BLaER1 (cell line): ENCODE measurements at regions not wholly inside any gene's neighbourhood (a gene's known extent, or its start where the extent isn't known, plus 50 kb on each side); places are given as distances from the start of the nearest gene placed in this dataset.

Experiments
- H3K27ac ChIP-seq: shearing (Covaris generic); formaldehyde crosslinking; 2 replicates; pipeline ENCODE4 v1.8.1; 2022
- H3K27me3 ChIP-seq: shearing (Covaris generic); formaldehyde crosslinking; 2 replicates; pipeline ENCODE4 v1.8.1; 2022
- H3K36me3 ChIP-seq: shearing (Covaris generic); formaldehyde crosslinking; 2 replicates; pipeline ENCODE4 v1.8.1; 2022
- H3K4me1 ChIP-seq: shearing (Covaris generic); formaldehyde crosslinking; 2 replicates; pipeline ENCODE4 v1.8.1; 2022
- H3K4me2 ChIP-seq: shearing (Covaris generic); formaldehyde crosslinking; 2 replicates; pipeline ENCODE4 v1.8.1; 2022
- H3K4me3 ChIP-seq: shearing (Covaris generic); formaldehyde crosslinking; 2 replicates; pipeline ENCODE4 v1.8.1; 2022
- H3K9ac ChIP-seq: shearing (Covaris generic); formaldehyde crosslinking; 2 replicates; pipeline ENCODE4 v1.8.1; 2022
- H3K9me3 ChIP-seq: shearing (Covaris generic); formaldehyde crosslinking; 2 replicates; pipeline ENCODE4 v1.8.1; 2022
- H4K20me1 ChIP-seq: shearing (Covaris generic); formaldehyde crosslinking; 2 replicates; pipeline ENCODE4 v1.8.1; 2022
- Cebpa-rat ChIP-seq: shearing (Covaris generic); IDR thresholded peaks from 2 replicates; pipeline ENCODE4 v1.8.1; 2022

DNA sequence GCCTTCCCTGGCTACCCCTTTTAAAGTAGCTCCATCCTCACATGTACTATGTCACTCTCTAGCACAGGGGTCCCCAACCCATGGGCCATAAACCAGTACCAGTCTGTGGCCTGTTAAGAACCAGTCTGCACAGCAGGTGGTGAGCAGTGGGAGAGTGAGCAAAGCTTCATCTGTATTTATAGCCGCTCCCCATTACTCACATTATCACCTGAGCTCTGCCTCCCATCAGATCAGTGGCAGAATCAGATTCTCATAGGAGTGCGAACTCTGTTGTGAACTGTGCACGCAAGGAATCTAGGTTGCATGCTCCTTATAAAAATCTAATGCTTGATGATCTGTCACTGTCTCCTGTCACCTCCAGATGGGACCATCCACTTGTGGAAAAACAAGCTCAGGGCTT is 116.6 kb upstream of the FOXD3 start:
- no peaks in the 10 kb centered on the region for H3K4me1 ChIP-seq
- H3K27me3 ChIP-seq, result no peaks in the 10 kb centered on the region
- TF ChIP-seq Cebpa-rat, result no peak
- no peak overlapping the region for H3K27ac ChIP-seq
- no peak overlapping the region for H3K4me2 ChIP-seq
- no peak overlapping the region for H3K9ac ChIP-seq
- no peaks in the 10 kb centered on the region for H3K36me3 ChIP-seq
- H3K9me3 ChIP-seq, result no peaks in the 10 kb centered on the region
- no peaks in the 10 kb centered on the region for H4K20me1 ChIP-seq
- no peak overlapping the region for H3K4me3 ChIP-seq

DNA sequence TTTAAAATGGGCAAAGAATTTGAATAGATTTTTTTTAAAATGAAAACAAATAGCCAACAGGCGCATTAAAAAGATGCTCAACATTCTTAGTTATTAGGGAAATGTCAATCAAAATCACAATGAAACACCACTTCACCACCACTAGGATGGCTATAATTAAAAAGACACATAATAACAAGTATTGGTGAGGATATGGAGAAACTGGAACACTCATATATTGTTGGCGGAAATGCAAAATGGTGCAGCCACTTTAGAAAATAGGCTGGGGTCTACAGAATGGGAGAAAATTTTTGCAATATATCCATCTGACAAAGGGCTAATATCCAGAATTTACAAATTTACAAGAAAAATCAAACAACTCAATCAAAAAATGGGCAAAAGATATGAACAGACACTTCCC is 107.8 kb upstream of the FOXD3 start:
- Histone ChIP-seq H3K9ac (no peak overlapping the region), H3K36me3 (no peaks in the 10 kb centered on the region), H4K20me1 (no peaks in the 10 kb centered on the region), H3K4me2 (no peak overlapping the region), H3K27me3 (no peaks in the 10 kb centered on the region), H3K27ac (no peak overlapping the region), H3K4me1 (no peaks in the 10 kb centered on the region), H3K4me3 (no peak overlapping the region), H3K9me3 (peaks cover 9% of the 10 kb centered on the region)
- no peak for TF ChIP-seq Cebpa-rat

- H3K36me3 ChIP-seq, result no peaks in the 10 kb centered on the region
- H3K9me3 ChIP-seq, result no peaks in the 10 kb centered on the region
These were observed 98.9 kb upstream of the FOXD3 start for GRCh38 chr1:63223426-63223825.

GRCh38 chr1:63230722-63231121 is 91.6 kb upstream of the FOXD3 start:
- Histone ChIP-seq H3K27me3 (no peaks in the 10 kb centered on the region), H3K27ac (no peak overlapping the region), H3K4me3 (no peak overlapping the region), H3K4me2 (no peak overlapping the region), H4K20me1 (no peaks in the 10 kb centered on the region), H3K9ac (no peak overlapping the region), H3K36me3 (no peaks in the 10 kb centered on the region), H3K4me1 (no peaks in the 10 kb centered on the region), H3K9me3 (peaks cover 6% of the 10 kb centered on the region)
- TF ChIP-seq Cebpa-rat, result no peak

More at GRCh38 chr1:63223426-63223825, 98.9 kb upstream of the FOXD3 start:
- Histone ChIP-seq H3K27me3 (no peaks in the 10 kb centered on the region), H3K9ac (no peak overlapping the region), H3K4me2 (no peak overlapping the region), H4K20me1 (no peaks in the 10 kb centered on the region), H3K27ac (no peak overlapping the region), H3K4me3 (no peak overlapping the region), H3K4me1 (no peaks in the 10 kb centered on the region)
- no peak for TF ChIP-seq Cebpa-rat

DNA sequence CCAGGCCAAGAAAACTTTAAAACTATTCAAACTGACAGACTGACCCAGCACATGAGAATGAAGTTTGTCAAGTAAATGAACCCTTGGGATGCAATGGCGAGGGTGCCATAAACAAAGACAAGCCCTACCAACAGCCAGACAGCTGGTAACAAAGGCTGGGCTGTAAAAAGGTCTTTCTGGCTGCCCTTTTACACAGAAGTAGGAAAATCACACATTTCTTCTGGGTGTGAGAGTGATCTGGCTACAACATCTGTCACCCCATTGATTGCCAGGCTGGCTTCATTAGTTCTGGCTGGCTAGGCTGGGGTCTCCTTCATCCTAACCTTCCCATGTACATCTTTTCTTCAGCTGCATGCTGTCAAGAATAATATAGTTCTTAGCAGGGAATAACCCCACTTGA is 83.6 kb upstream of the FOXD3 start:
- no peak overlapping the region for H3K4me3 ChIP-seq
- no peaks in the 10 kb centered on the region for H3K4me1 ChIP-seq
- H3K9me3 ChIP-seq, result peaks cover 6% of the 10 kb centered on the region
- no peak overlapping the region for H3K4me2 ChIP-seq
- H4K20me1 ChIP-seq, result no peaks in the 10 kb centered on the region
- TF ChIP-seq Cebpa-rat, result no peak
- no peak overlapping the region for H3K27ac ChIP-seq
- no peaks in the 10 kb centered on the region for H3K36me3 ChIP-seq
- no peaks in the 10 kb centered on the region for H3K27me3 ChIP-seq
- H3K9ac ChIP-seq, result no peak overlapping the region

GRCh38 chr1:63245186-63245585 is 77.2 kb upstream of the FOXD3 start:
- no peaks in the 10 kb centered on the region for H3K36me3 ChIP-seq
- H3K9ac ChIP-seq, result no peak overlapping the region
- no peaks in the 10 kb centered on the region for H3K27me3 ChIP-seq
- no peak overlapping the region for H3K4me3 ChIP-seq
- H3K27ac ChIP-seq, result no peak overlapping the region
- TF ChIP-seq Cebpa-rat, result no peak
- no peaks in the 10 kb centered on the region for H4K20me1 ChIP-seq
- no peaks in the 10 kb centered on the region for H3K9me3 ChIP-seq
- H3K4me1 ChIP-seq, result no peaks in the 10 kb centered on the region
- no peak overlapping the region for H3K4me2 ChIP-seq

GRCh38 chr1:63248216-63248615 is 74.2 kb upstream of the FOXD3 start:
- TF ChIP-seq Cebpa-rat, result no peak
- no peak overlapping the region for H3K9ac ChIP-seq
- H4K20me1 ChIP-seq, result no peaks in the 10 kb centered on the region
- H3K27me3 ChIP-seq, result no peaks in the 10 kb centered on the region
- no peaks in the 10 kb centered on the region for H3K4me1 ChIP-seq
- H3K4me2 ChIP-seq, result no peak overlapping the region
- no peaks in the 10 kb centered on the region for H3K9me3 ChIP-seq
- H3K27ac ChIP-seq, result no peak overlapping the region
- no peaks in the 10 kb centered on the region for H3K36me3 ChIP-seq
- H3K4me3 ChIP-seq, result no peak overlapping the region

- H3K4me1 ChIP-seq, result no peaks in the 10 kb centered on the region
- H3K4me2 ChIP-seq, result no peak overlapping the region
- no peaks in the 10 kb centered on the region for H4K20me1 ChIP-seq
- H3K4me3 ChIP-seq, result no peak overlapping the region
- H3K9me3 ChIP-seq, result no peaks in the 10 kb centered on the region
- no peak overlapping the region for H3K27ac ChIP-seq
- no peak for TF ChIP-seq Cebpa-rat
- no peaks in the 10 kb centered on the region for H3K36me3 ChIP-seq
- H3K27me3 ChIP-seq, result no peaks in the 10 kb centered on the region
- no peak overlapping the region for H3K9ac ChIP-seq
These were observed 67.2 kb upstream of the FOXD3 start for GRCh38 chr1:63255153-63255552.

DNA sequence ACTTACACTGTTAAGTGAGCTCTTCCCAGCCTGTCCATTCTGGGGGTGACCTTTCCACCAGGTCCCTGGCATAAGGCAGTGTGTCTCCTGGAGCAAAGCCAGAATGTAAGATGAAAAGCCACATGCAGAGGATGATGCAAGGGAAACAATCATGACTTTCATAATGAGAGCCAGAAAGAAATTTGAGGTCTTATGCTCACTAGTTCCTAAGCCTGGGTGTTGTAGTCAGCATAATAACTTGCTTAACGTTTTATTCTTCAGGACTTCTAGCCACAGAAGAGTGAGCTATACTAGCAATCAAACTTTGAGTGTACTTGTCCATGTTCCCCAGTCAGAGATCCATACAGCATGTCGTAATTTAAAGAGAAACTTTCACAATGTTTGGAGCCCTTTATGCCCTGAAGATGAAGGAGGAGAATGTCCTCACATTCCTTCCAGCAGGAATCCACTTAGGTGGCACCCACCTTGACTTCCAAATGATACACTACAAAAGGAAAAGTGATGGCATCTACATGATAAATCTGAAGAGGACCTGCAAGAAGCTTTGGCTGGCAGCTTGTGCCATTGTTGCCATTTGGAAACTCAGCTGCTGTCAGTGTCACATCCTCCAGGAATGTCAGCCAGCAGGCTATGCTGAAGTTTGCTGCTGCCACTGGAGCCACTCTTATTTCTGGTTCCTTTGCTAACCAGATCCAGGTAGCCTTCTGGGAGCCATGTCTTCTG is 60.5 kb upstream of the FOXD3 start:
- Histone ChIP-seq H3K4me1 (no peaks in the 10 kb centered on the region), H3K27me3 (no peaks in the 10 kb centered on the region), H3K9ac (no peak overlapping the region), H3K4me2 (no peak overlapping the region), H3K9me3 (no peaks in the 10 kb centered on the region), H3K27ac (no peak overlapping the region), H4K20me1 (no peaks in the 10 kb centered on the region), H3K36me3 (no peaks in the 10 kb centered on the region), H3K4me3 (no peak overlapping the region)
- TF ChIP-seq Cebpa-rat, result no peak

DNA sequence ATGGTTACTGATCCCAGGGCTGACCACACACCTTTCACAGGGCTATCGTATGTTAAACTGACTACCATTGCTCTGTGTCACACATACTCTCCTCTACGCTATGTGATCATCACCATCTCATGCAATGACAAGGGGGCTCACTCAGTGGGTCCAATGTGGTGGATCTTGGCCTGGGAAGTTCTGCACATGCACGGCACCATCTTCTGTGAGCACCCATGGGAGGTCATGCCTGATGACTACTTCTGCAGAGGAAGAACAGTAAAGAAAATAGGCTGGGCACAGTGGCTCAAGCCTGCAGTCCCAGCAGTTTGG is 60.0 kb upstream of the FOXD3 start:
- H3K27ac ChIP-seq, result no peak overlapping the region
- H4K20me1 ChIP-seq, result no peaks in the 10 kb centered on the region
- H3K36me3 ChIP-seq, result no peaks in the 10 kb centered on the region
- H3K9ac ChIP-seq, result no peak overlapping the region
- H3K4me2 ChIP-seq, result no peak overlapping the region
- no peaks in the 10 kb centered on the region for H3K4me1 ChIP-seq
- no peak overlapping the region for H3K4me3 ChIP-seq
- no peaks in the 10 kb centered on the region for H3K27me3 ChIP-seq
- no peak for TF ChIP-seq Cebpa-rat
- no peaks in the 10 kb centered on the region for H3K9me3 ChIP-seq

GRCh38 chr1:63264161-63264560 is 58.2 kb upstream of the FOXD3 start:
- Histone ChIP-seq H3K27ac (no peak overlapping the region), H4K20me1 (no peaks in the 10 kb centered on the region), H3K9me3 (no peaks in the 10 kb centered on the region), H3K4me2 (no peak overlapping the region), H3K36me3 (no peaks in the 10 kb centered on the region), H3K4me1 (no peaks in the 10 kb centered on the region), H3K9ac (no peak overlapping the region), H3K27me3 (no peaks in the 10 kb centered on the region), H3K4me3 (no peak overlapping the region)
- no peak for TF ChIP-seq Cebpa-rat
